Stimulated activated naive B cell treated with anti-CD40 and anti-IgM and Interleukin-4, amounts not matched to agents 10 μg/mL and 1 μg/mL and 100 μg/mL, for 72 hours (primary cell): ENCODE measurements at regions not wholly inside any gene's neighbourhood (a gene's known extent, or its start where the extent isn't known, plus 50 kb on each side); places are given as distances from the start of the nearest gene placed in this dataset.

Experiments used
- ATAC-seq, 2 donors: fragments of 150-1000 bp; cut with Tn5 transposase; replicated peaks; 2 replicates each; pipeline ENCODE4 v1.10.0; 2021; ENCODE audit warnings: moderate library complexity in 1 of 2
- DNase-seq: peaks from one replicate; pipeline ENCODE4 v3.0.0; 2021
- H3K27ac Mint-ChIP-seq: one replicate; pipeline ENCODE4 v1.8.0; 2022; ENCODE audit warnings: mild to moderate bottlenecking, mixed read lengths
- H3K27me3 Mint-ChIP-seq, 2 donors: one replicate each; pipeline ENCODE4 v1.8.0; 2022; ENCODE audit warnings: mixed read lengths in 2 of 2
- H3K36me3 Mint-ChIP-seq, 2 donors: one replicate each; pipeline ENCODE4 v1.8.0; 2022; ENCODE audit warnings: mixed read lengths in 2 of 2, mild to moderate bottlenecking in 1 of 2
- H3K4me1 Mint-ChIP-seq, 2 donors: one replicate each; pipeline ENCODE4 v1.8.0; 2022; ENCODE audit warnings: mixed read lengths in 2 of 2, mild to moderate bottlenecking in 1 of 2
- H3K4me3 Mint-ChIP-seq, 2 donors: one replicate each; pipeline ENCODE4 v1.8.0; 2022; ENCODE audit warnings: mild to moderate bottlenecking in 2 of 2, mixed read lengths in 2 of 2, moderate library complexity in 1 of 2
- H3K9me3 Mint-ChIP-seq, 2 donors: one replicate each; pipeline ENCODE4 v1.8.0; 2022; ENCODE audit warnings: mixed read lengths in 2 of 2, mild to moderate bottlenecking in 1 of 2

DNA sequence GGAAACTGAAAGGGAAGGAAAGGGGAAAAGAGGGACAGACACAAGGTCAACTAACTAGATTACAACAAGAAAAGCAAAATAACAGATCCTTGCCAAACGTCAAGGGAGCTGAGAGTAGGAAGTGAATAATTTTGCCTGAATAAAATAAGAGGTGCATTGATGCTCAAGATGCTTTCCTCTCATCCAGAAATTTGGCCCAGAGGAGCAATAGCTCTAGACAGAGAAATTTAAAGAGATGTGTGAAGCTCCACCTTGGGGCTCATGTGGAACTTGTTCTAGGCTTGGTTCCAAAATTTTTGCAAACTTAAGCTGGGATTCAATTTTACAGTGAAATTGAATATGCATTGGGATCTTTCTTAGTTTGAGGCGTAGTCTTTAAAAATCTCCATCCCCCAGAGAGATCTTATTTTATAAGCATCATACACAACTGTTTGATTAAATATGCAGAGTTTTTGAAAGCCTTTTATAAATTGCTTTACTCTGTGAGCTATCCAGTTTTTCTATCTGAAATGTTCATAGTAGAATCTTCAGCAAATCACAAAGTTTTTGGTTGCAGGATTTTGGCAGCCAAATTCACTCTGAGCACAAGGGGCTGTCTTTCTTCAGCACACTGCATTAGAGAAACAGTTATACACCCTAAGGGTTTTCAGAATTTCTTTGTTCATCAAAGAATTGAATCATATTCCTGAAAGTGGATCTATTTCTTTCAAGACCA, 1159.5 kb downstream of the ADGRL3 start:
- ATAC-seq (no peak), DNase-seq (no peak)
- Mint-ChIP-seq H3K4me3 (no peak overlapping the region), H3K27ac (no peak overlapping the region), H3K4me1 (no peaks in the 10 kb centered on the region), H3K36me3 (no peaks in the 10 kb centered on the region), H3K9me3 (peaks cover 0 to 4% of the 10 kb centered on the region in 2 donors), H3K27me3 (no peaks in the 10 kb centered on the region)

DNA sequence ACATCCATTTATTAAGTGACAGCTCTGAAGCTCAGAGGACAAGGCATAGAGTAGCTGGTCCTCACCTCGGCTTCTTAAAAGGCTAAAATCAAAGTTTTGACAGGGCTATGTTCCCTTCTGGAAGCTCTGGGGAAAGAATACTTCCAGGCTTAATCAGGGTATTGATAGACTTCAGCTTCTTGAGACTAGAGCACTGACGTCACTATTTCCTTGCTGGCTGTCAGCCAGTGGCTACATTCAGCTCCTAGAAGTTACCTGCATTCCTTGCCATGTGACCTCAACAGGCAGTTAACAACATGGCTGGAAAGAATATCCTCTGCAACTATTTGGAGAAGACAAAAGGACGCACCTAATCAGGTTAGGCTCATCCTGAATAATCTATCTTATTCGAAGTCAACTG, 1144.8 kb downstream of the ADGRL3 start:
- no peak for ATAC-seq
- no peak overlapping the region for H3K27ac Mint-ChIP-seq

DNA sequence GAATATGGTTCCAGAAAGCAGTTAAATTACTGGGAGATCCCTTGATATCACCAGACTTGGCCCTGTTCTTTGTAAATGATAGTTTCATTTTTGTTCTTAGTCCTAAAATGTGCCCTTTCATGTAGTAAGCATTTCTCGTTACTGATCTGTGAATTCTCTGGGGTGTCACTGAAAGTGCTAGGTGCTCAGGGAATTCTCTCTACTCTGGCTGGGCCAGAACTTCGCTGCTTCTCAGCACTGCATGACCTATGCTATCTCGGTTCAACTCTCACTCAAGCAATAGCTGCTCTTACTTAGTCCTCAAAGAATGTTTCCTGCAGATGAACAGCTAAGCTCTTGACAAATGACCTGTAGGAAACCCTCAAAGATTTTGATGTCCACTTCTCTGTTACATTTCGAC, 1144.3 kb downstream of the ADGRL3 start:
- ATAC-seq: no peak
- no peak overlapping the region for H3K4me3 Mint-ChIP-seq
- peaks cover 10 to 18% of the 10 kb centered on the region in 2 donors for H3K9me3 Mint-ChIP-seq
- H3K4me1 Mint-ChIP-seq: no peaks in the 10 kb centered on the region
- no peak overlapping the region for H3K27ac Mint-ChIP-seq
- no peak for DNase-seq
- H3K36me3 Mint-ChIP-seq: no peaks in the 10 kb centered on the region
- H3K27me3 Mint-ChIP-seq: no peaks in the 10 kb centered on the region

More for the DNA sequence above, 1144.8 kb downstream of the ADGRL3 start:
- Mint-ChIP-seq H3K4me3 (no peak overlapping the region), H3K9me3 (peaks cover 9 to 18% of the 10 kb centered on the region in 2 donors), H3K27me3 (no peaks in the 10 kb centered on the region), H3K36me3 (no peaks in the 10 kb centered on the region), H3K4me1 (no peaks in the 10 kb centered on the region)
- no peak for DNase-seq

DNA sequence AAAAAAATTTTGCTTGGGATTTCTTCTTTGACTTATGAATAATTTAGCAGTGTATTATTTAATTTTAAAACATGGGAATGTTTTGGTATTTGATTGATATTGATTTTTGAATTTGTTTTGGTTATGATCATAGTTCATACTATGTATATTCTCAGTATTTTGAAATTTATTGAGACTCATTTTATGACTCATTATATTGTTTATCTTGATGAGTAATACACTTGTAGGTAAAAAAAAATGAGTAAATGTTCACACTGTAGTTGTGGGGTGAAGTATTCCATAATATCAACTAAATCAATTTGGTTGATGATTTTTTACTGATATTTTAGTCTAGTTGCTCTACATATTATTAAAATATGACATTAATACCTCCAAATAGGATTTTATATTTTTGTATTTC, 1142.2 kb downstream of the ADGRL3 start:
- no peak overlapping the region for H3K4me3 Mint-ChIP-seq
- H3K36me3 Mint-ChIP-seq: no peaks in the 10 kb centered on the region
- no peaks in the 10 kb centered on the region for H3K4me1 Mint-ChIP-seq
- H3K9me3 Mint-ChIP-seq: peaks cover 15 to 28% of the 10 kb centered on the region in 2 donors
- no peak overlapping the region for H3K27ac Mint-ChIP-seq
- DNase-seq (no peak), ATAC-seq (no peak)
- no peaks in the 10 kb centered on the region for H3K27me3 Mint-ChIP-seq

DNA sequence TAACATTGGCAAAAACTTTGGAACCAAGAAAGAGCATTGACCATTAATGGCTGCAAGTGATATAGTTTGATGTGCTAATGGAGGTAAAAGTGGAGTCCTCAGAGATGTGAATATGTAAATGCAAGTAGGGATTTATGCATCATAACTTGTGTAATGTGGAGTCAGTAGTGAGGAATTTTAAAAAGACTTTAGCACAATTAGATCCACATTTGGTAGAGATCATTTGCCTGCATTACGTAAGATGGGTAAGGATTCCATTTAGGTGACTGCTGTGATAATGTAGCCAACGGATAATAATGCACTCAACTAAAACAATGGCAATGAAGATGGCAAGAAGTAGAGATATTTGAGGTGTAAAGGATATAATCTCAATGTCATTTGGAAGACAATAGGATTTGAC, 1128.4 kb downstream of the ADGRL3 start:
- Mint-ChIP-seq H3K4me1 (no peaks in the 10 kb centered on the region), H3K36me3 (no peaks in the 10 kb centered on the region), H3K27ac (no peak overlapping the region), H3K9me3 (peaks cover 6 to 7% of the 10 kb centered on the region in 2 donors), H3K4me3 (no peak overlapping the region), H3K27me3 (no peaks in the 10 kb centered on the region)
- DNase-seq: no peak
- no peak for ATAC-seq

DNA sequence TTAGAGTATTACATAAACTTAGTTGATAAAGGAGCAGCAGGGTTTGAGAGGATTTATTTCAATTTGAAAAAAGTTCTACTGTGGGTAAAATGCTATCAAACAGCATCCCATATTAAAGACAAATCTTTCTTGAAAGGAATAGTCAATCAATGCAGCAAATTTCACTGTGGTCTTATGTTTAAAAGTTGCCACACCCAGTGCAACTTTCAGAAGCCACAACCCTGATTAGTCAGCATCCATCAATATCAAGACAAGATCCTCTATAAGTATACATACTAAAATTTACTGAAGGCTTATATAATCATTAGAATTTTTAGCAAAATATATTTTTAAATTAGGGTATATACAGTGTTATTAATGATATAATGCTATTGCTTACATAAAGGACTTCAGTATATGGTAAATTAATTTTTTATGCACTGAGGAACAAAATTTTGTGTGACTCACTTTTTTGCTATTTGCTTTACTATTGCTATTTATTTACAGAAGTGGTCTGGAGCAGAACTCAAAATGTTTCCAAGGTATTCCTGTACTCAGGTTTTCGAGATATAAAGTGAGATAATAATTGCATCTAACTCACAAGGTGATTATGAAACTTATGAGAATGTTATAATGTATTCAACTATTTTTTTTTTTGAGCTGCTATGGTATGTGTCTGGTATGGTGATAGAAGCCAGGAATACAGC, 1127.6 kb downstream of the ADGRL3 start:
- Mint-ChIP-seq H3K27ac (no peak overlapping the region), H3K27me3 (no peaks in the 10 kb centered on the region), H3K4me1 (no peaks in the 10 kb centered on the region), H3K4me3 (no peak overlapping the region), H3K36me3 (no peaks in the 10 kb centered on the region), H3K9me3 (peaks cover 3 to 4% of the 10 kb centered on the region in 2 donors)
- ATAC-seq: no peak
- DNase-seq: no peak

DNA sequence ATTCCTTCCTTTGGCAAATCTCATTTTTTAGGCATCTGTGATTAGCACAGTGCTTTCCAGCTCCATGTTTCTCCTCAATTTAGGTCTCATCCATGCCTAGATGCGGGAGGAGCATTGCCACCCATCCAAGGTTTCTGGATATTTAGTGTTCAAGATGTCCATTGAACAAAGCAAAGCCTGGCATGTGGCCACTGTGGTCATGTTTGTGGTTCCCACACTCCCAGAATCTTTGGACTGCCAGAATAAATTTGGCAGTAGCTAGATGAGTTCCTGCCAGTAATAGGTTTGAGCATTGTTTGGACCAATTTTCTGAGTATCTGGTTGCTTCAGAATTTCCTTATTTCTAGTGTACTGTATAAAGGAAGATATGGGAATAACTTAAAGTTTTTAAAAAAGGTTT, 1124.1 kb downstream of the ADGRL3 start:
- no peaks in the 10 kb centered on the region for H3K36me3 Mint-ChIP-seq
- no peak overlapping the region for H3K27ac Mint-ChIP-seq
- ATAC-seq (no peak), DNase-seq (no peak)
- H3K4me3 Mint-ChIP-seq: no peak overlapping the region
- H3K27me3 Mint-ChIP-seq: no peaks in the 10 kb centered on the region
- H3K4me1 Mint-ChIP-seq: no peaks in the 10 kb centered on the region
- H3K9me3 Mint-ChIP-seq: peaks cover 0 to 4% of the 10 kb centered on the region in 2 donors

DNA sequence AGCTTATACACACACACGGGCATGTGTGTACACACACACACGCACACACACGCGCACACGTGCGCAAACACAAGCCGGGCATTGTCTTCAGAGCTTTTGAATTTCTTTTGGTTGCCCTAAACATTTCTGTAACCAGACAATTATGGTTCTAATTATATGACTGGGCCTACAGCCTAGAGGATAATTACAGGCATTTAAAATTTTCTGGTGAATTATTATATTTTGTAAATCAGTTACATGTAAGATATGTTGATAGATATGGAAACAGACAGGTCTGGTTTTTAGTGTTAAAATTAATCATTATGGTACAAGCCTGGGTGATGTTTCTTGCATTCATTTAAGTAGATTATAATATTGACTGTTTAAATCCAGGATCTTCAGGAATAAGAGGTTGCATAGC, 1120.5 kb downstream of the ADGRL3 start:
- H3K27me3 Mint-ChIP-seq: no peaks in the 10 kb centered on the region
- no peaks in the 10 kb centered on the region for H3K4me1 Mint-ChIP-seq
- H3K36me3 Mint-ChIP-seq: no peaks in the 10 kb centered on the region
- H3K9me3 Mint-ChIP-seq: peaks cover 6 to 14% of the 10 kb centered on the region in 2 donors
- no peak for DNase-seq
- no peak for ATAC-seq
- H3K27ac Mint-ChIP-seq: no peak overlapping the region
- H3K4me3 Mint-ChIP-seq: no peak overlapping the region

DNA sequence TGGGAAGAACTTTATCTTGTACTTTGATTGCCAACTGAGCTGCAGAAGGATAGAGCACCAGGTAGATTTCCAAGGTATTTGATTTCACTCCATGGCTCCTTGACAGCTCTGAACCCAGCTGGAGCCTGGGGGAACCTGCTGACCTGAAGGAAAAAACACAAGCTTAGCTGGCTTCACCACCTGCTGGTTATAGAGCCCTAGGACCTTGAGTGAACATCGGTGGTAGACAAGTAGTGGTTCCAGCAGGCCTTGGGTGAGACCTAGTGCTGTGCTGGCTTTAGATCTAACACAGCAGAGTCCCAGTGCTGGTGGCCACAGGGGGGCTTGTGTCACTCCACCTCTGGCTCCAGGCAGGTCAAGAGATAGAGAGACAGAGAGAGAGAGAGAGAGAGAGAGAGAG, 1102.6 kb downstream of the ADGRL3 start:
- H3K9me3 Mint-ChIP-seq: peaks cover 12 to 13% of the 10 kb centered on the region in 2 donors

DNA sequence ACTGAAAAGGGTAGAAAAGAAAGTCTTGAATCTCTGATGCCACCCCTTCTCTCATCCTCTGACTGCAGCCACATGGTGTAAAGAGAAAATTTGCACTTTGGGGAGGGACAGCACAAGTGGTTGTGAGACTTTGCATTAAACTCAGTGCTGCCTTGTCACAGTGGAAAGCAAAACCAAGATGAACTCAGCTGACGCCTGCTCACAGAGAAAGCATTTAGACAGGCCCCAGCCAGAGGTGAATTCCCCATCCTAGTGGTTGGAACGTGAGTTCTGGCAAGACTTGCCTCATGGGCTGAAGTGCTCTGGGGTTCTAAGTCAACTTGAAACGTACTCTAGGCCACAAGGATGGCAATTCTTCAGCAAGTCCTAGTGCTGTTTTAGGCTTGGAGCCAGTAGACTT, 1101.4 kb downstream of the ADGRL3 start:
- H3K27ac Mint-ChIP-seq: no peak overlapping the region
- no peak overlapping the region for H3K4me3 Mint-ChIP-seq
- no peak for ATAC-seq
- H3K36me3 Mint-ChIP-seq: no peaks in the 10 kb centered on the region
- H3K27me3 Mint-ChIP-seq: no peaks in the 10 kb centered on the region
- peaks cover 14 to 18% of the 10 kb centered on the region in 2 donors for H3K9me3 Mint-ChIP-seq
- no peaks in the 10 kb centered on the region for H3K4me1 Mint-ChIP-seq
- DNase-seq: no peak

More for the DNA sequence above, 1102.6 kb downstream of the ADGRL3 start:
- H3K36me3 Mint-ChIP-seq: no peaks in the 10 kb centered on the region
- no peaks in the 10 kb centered on the region for H3K4me1 Mint-ChIP-seq
- H3K27me3 Mint-ChIP-seq: no peaks in the 10 kb centered on the region
- H3K27ac Mint-ChIP-seq: no peak overlapping the region
- H3K4me3 Mint-ChIP-seq: no peak overlapping the region
- DNase-seq (no peak), ATAC-seq (no peak)

DNA sequence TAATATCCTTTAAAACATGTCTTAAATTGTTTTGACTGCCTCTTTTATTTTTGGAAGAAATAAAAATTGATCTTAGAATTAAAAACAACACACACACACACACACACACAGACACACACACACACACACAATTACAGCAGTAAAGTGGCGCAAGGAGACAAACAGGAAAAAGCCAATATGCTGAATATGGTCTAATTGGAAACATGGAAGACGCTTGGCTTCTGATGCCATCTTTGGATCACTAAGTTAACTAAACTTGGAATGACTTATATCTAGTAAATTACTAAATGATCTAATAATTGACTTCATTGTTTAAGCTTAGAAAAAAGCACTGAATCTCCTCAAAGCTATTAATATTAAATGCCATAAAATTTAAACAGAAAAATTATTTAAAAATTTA, 1093.4 kb downstream of the ADGRL3 start:
- no peaks in the 10 kb centered on the region for H3K27me3 Mint-ChIP-seq
- no peak for DNase-seq
- H3K27ac Mint-ChIP-seq: no peak overlapping the region
- H3K9me3 Mint-ChIP-seq: peaks cover 7 to 13% of the 10 kb centered on the region in 2 donors
- ATAC-seq: no peak
- H3K4me1 Mint-ChIP-seq: no peaks in the 10 kb centered on the region
- no peaks in the 10 kb centered on the region for H3K36me3 Mint-ChIP-seq
- no peak overlapping the region for H3K4me3 Mint-ChIP-seq

DNA sequence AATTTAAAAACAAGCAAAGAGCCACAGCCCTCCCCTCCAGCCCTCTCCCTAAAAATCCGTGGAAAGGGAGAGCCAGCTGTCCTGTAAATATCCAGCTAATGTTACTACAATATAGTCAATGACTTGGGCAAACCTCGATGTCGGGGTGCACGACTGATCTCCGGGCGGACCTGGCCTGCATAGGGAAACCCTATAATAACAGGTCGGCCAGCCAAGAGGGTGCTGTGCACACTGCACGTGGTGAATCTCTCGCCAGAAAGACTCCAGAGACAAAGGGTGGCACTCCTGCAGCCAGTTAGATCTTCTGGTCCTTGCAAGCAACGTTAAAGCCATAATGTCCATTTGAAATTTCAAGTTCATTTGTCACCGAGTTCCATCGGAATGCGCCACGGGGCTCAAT, 1092.8 kb downstream of the ADGRL3 start:
- no peaks in the 10 kb centered on the region for H3K4me1 Mint-ChIP-seq
- H3K4me3 Mint-ChIP-seq: no peak overlapping the region
- H3K36me3 Mint-ChIP-seq: no peaks in the 10 kb centered on the region
- ATAC-seq: no peak
- H3K27ac Mint-ChIP-seq: no peak overlapping the region
- no peak for DNase-seq
- peaks cover 7 to 13% of the 10 kb centered on the region in 2 donors for H3K9me3 Mint-ChIP-seq
- H3K27me3 Mint-ChIP-seq: no peaks in the 10 kb centered on the region

DNA sequence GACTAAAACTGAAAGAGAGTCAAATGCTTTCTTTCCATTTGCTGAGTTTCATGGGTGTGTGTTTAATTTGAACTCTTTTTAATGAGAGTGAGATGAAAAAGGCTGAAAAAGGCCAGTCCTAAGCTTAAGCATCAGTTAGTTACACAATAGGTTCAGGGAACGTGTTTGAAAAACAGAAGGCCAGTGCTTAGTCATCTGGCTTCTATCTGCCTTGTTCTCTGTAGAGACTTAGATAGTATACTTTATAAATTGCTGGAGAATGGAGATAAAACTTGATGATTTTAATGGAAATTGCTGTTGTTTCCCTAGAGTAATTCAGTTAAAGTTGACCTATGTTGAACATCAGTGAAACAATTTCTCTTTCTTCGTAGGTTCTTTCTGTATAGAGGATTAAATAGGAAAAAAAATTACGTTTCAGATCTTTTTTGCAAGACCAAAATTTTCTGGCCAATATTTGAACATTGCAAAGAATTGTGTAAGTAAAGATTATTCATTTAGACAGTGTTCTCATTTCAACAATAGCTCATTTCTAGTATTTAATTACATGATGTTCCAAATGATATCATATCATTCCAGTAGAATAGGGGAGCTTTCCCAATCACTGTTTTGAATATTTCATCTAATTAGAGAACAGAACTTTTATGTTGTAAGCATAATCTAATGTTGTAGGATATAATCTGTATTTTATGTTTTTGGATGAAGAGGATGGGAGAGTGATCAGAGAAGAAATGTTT, 1088.8 kb downstream of the ADGRL3 start:
- H3K27me3 Mint-ChIP-seq: no peaks in the 10 kb centered on the region
- H3K27ac Mint-ChIP-seq: no peak overlapping the region
- ATAC-seq: no peak
- no peaks in the 10 kb centered on the region for H3K9me3 Mint-ChIP-seq
- no peak overlapping the region for H3K4me3 Mint-ChIP-seq
- H3K36me3 Mint-ChIP-seq: no peaks in the 10 kb centered on the region
- H3K4me1 Mint-ChIP-seq: no peaks in the 10 kb centered on the region
- DNase-seq: no peak

DNA sequence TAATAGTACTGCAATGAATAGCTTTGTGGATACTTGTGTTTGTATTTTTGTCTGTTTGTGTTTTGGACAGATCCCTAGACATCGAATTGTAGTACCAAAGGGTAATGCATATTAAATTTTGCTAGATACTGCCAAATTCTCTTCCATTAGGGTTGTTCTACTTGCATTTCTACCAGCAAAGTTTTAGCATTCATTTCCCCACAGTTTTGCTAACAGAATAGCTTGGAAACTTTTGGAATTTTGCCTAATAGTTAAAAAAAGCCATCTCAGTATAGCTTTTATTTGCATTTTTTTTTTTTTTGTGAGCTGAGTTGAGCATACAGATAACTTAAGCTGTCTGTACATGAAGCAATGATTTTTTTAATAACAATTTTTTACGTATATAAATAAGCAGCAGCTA, 1084.9 kb downstream of the ADGRL3 start:
- Mint-ChIP-seq H3K36me3 (no peaks in the 10 kb centered on the region), H3K4me3 (no peak overlapping the region), H3K27me3 (no peaks in the 10 kb centered on the region), H3K9me3 (peaks cover 4 to 9% of the 10 kb centered on the region in 2 donors), H3K27ac (no peak overlapping the region), H3K4me1 (no peaks in the 10 kb centered on the region)
- ATAC-seq (no peak), DNase-seq (no peak)

DNA sequence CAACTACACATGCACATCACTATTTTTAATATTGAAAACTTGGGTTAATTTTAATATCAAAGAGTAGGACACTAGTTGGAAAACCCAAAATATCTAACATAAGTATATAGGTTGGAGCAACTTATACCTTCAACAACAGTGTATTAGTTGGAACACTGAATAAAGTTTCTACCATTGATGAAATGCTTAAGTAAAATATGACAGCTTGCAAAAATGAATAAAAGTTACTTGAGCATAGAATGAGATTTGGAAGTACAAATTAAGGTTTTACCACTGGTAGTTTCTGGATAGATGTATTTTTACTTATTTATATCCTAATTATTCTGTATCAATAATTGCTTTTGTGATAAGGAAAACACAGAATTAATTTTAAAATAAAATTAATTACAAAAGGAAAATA, 1079.6 kb downstream of the ADGRL3 start:
- Mint-ChIP-seq H3K4me1 (no peaks in the 10 kb centered on the region), H3K9me3 (peaks cover 4 to 12% of the 10 kb centered on the region in 2 donors), H3K36me3 (no peaks in the 10 kb centered on the region), H3K4me3 (no peak overlapping the region), H3K27me3 (no peaks in the 10 kb centered on the region), H3K27ac (no peak overlapping the region)
- ATAC-seq (no peak), DNase-seq (no peak)
